ENCODE measurements at regions not wholly inside any gene's neighbourhood (a gene's known extent, or its start where the extent isn't known, plus 50 kb on each side); places are given as distances from the start of the nearest gene placed in this dataset.

DNA sequence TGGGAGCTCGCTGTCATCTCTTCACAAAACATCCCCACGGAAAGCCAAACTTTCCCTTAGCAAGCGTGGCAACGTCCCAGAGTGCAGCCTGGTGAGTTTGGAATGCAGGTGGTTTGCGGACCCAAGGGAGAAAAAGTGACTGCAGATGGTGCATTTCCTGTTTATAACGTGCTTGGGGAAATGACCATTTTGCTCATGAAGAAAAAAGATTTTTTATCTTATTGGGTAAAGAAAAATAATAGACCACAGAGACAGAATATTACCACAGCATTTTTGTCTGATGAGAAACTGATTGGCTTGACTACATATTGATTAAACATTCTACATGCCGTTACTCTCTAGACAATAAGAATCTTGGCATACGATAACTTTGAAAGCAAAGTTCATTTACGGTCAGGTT lies 136.5 kb downstream of the COPS8 start:
- TF ChIP-seq, protein P1, sequence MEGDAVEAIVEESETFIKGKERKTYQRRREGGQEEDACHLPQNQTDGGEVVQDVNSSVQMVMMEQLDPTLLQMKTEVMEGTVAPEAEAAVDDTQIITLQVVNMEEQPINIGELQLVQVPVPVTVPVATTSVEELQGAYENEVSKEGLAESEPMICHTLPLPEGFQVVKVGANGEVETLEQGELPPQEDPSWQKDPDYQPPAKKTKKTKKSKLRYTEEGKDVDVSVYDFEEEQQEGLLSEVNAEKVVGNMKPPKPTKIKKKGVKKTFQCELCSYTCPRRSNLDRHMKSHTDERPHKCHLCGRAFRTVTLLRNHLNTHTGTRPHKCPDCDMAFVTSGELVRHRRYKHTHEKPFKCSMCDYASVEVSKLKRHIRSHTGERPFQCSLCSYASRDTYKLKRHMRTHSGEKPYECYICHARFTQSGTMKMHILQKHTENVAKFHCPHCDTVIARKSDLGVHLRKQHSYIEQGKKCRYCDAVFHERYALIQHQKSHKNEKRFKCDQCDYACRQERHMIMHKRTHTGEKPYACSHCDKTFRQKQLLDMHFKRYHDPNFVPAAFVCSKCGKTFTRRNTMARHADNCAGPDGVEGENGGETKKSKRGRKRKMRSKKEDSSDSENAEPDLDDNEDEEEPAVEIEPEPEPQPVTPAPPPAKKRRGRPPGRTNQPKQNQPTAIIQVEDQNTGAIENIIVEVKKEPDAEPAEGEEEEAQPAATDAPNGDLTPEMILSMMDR (IDR thresholded peaks at IDR 0.05) = no peak
- no peak for TF ChIP-seq POLR2A (IDR thresholded peaks at IDR 0.05)
- no peak for TF ChIP-seq POLR2AphosphoS5 (IDR thresholded peaks at IDR 0.05)
- TF ChIP-seq EP300 (IDR thresholded peaks at IDR 0.05; ENCODE audit: low read depth) = no peak

All from transverse colon (tissue), 4 donors.